ENCODE measurements at regions not wholly inside any gene's neighbourhood (a gene's known extent, or its start where the extent isn't known, plus 50 kb on each side); places are given as distances from the start of the nearest gene placed in this dataset.

DNA sequence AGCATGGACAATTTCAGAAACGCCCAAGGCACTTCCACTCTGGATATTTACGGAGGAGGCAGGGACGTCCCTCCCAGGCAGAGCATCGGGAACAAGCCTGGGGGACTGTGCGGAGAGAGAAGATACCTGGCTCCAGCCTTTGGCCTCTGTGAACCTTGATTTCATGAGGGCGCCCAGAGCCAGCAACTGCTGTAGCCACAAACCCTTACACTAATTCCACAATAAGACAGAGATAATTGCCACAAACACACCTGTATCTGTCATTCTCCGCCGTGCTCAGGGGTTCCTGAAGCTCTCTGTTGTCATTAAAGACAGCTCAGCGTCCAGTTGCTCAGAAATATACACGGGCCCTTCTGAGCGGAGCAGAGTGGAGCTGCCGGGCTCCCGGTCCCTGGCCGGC is 1292.1 kb downstream of the TBC1D22A start:
- DNase-seq (ENCODE audit: low spot score): no peak

DNA sequence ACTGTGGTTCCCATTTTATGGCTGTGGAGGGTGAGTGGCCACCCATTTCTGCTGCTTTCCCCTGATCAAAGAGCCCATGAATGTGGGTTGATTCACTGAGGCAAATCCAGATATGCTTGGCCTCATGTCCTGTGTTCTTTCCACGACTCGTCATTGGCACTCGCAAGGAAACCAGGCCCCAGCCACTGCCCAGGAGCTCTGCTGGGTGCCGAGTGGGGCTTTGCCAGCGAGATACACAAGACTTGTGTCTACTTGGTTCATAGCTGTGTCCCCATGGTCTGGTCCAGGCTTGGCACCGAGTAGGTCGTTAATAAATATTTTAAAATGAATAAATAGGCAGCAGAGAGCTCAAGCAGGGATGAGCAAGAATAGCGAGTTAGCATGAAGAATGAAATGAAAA is 1291.5 kb downstream of the TBC1D22A start:
- no peak for DNase-seq (ENCODE audit: low spot score)

- DNase-seq (ENCODE audit: low spot score): peak; percentile 24
These were observed 1291.0 kb downstream of the TBC1D22A start for GRCh38 chr22:48053486-48053885.

DNA sequence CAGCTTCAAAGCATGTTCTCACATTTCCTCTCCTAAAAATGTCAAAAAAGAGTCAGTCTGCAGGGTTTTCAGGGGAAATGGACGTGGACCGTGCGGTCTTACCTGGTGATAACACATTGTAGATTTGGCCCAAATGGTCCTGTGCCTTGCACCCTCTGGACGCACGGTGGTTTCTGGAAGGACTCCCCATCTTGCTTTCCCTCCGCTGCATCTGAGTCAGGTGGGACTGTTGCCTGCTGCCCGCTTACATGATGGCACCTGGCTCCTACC is 1290.1 kb downstream of the TBC1D22A start:
- no peak for DNase-seq (ENCODE audit: low spot score)

DNA sequence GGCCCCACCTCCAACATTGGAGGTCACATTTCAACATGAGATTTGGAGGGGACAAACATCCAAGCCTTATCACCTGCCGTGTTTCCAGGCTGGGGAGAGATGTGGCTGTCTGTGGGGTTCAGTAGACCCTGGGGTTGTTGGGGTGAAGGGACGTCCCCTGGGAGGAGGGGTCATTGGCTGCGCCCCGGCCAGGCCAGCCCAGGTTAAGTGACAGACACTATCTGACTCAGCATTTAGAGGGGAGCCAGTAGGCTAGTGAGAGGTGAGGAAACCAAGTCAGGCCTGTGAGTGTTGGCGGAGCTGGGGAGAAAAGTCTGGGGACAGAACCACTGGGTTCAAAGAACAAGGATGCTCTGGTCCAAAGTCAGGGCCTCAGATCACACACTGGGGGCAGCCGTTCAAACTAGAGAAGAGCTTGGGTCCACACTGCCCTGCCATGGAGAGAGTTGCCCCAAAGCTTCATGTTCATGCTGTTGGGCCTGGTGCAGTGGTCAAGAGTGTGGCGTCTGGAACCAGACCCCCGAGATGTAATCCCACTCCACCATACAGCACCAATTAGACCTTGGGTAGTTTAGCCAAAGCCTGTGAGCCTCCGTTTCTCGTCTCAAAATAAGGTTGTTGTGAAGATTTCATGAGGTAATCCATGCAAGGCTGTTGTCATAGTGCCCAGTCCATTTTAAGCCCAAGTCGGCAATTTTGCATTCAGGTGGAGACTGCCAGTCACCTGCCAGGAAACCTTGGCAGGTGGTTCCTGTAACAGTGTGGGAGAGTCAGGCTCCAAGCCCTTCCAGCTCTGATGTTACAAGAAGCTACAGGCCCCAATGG is 1289.6 kb downstream of the TBC1D22A start:
- no peak for DNase-seq (ENCODE audit: low spot score)

DNA sequence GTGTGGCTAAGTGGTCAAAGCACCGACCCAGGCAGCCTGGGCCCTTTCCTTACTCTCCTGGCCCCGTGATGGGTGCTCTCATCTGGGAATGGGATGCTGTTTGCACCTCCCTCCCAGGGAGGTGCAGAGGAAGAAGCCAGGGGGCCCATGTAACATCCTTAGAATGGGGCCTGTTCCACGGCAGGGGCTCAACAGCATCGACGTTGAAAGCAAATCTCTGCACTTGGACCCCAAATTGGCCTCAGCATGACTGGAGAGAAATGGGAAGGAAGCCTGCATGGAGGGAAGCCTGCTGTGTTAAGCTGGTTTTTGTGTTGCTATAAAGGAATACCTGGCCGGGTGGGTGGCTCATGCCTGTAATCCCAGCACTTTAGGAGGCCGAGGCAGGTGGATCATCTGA is 1288.4 kb downstream of the TBC1D22A start:
- no peak for DNase-seq (ENCODE audit: low spot score)

- DNase-seq (ENCODE audit: low spot score): no peak
These were observed 1286.7 kb downstream of the TBC1D22A start for GRCh38 chr22:48049116-48049515.

DNA sequence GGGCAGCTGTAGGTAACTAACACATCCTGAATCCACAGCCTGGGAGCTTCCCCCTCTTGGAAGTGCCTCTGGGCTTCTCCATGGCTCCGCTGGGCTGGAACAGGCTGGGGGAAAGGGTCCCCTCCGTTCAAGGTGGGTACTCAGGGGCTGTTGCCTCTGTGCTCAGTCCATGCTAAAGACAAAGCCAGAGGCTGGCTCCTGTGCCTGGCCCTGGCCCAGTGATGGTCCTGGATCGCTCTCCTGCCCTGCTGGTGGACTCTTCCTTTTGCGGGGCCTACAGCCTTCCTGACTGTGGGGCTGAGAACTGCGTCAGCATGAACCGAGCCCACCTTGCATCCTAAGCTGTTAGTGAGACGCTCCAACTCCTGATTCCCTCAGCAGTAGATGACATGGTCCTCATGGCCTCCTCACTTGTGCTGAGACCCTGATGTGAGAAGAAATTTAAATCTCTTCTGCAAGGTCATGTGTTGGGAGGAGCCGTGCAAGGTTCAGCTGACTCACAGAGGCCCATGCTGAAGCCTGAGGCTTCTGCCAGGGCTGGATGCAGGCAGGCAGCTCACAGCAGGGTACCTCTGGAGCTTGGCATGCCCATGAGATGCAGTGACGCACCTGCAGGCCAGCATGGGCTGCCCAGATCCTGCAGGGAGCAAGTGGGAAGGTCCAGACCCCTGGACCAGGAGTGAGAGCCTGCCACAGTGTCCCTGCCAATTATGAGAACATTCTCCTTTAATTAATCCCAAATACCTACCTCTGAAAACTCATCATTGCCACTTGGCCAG is 1285.5 kb downstream of the TBC1D22A start:
- no peak for DNase-seq (ENCODE audit: low spot score)

DNA sequence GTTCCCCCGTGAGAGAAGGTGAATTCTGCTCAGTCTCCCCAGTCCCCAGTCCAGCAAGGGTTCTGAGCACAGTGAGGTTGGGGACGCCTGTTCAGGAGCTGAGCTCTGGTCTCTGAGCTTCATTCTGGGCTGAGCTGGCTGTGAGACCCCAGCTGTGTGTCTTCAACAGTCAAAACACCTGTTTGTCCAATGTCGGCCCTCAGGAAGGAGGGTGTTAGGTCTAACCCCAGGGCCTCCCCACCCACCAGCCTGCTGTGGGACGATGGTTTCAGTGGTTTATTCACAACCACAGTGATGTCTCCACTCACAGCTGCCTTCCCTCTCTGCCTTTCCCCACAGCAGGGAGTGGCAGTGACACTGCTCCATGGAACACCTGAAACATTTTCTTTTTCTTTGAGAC is 1282.9 kb downstream of the TBC1D22A start:
- DNase-seq (ENCODE audit: low spot score): no peak

DNA sequence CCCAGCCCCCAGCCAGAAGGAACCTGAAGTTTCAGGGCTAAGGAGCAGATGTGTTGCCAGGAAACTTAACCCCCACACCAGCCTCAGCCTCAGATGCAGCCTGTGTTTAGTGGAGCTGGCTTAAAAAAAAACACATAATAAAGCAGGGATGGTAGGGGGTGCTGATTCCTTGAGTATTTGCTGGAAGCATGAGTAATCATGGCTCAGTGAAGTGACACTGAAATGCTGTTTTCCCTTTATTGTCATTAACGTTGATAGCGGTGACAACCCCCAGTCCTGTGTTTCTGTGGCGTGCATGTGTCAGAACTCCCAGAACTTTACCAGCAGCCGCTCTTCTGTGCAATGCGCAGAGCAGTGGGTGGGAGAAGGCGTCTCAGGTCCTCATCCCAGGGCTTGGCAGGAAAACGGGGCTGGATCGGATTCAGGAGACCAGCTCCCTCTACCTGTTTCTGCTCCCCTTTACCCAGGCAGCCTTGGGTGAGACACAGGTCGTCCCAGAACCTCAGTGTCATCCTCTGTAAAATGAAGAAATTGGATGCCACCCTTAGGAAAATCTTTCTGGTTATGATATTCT is 1282.1 kb downstream of the TBC1D22A start:
- peak; percentile 17 for DNase-seq (ENCODE audit: low spot score)

DNA sequence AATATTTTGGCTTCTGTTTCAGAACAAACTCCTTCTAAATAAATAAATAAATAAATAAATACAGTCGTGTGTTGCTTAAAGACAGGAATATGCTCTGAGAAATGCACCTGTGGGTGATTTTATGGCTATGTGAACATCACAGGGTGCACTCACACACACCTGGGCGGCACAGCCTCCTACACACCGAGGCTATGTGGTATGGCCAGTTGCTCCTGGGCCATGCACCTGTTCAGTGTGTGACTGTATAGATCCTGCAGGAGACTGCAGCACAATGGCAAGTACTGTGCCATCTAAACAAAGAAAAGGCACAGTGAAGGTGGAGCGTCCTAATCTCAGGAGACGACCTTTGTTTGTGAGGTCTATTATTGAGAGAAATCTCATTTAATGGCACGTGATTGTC is 1281.1 kb downstream of the TBC1D22A start:
- DNase-seq (ENCODE audit: low spot score): no peak

DNA sequence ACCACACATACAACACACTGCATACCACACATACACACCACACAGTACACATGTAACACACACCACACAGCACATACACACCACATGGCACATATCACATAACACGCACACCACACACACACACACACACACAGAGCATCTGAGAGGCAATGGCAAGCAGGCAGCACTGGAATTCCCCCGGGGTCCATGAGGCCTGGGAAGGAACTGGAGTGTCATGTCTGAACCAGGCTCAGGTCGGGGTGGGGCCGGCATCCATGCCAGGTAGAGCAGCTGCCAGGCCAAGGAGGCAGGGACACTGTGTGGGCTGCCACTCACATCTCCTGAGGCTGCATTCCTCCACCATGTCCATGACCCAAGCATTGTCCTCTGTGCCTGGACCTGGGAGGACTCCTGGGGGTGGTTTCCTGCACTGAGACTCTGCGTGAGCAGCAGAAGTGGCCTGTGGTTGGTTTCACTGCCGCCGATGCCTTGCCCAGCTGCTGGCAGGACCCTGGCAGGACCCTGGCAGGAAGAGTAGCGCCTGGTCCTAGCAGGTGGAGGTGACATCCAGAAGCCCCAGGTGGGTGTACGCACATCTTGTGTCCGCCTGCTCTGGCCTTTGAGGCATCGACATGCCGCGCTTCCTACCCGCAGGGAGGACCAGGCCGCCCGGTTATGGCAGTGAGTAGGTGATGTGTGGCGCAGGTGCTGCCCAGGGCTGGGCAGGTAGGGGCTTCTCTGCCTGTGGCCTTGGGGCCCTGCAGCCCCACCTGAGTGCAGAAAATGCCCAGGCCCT is 1280.4 kb downstream of the TBC1D22A start:
- DNase-seq (ENCODE audit: low spot score): no peak

DNA sequence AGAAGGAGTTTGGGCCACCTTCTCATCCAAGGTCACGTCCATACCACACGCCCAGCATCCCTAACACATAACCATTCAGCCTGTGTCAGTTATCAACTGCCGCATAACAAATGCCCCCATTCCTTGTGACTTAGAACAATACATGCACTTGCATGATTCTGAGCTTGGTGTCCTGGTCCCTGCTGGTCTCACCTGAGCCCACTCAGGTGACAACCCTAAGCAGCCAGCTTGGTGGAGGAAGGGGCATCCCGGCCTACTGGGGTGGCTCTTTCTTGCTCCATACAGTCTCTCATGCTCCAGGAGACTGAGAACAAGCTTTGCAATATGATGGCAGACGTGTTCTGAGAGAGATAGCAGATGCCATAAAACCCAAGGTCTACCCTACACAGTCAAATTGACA is 1276.9 kb downstream of the TBC1D22A start:
- DNase-seq (ENCODE audit: low spot score): no peak

GRCh38 chr22:48037618-48038017 is 1275.2 kb downstream of the TBC1D22A start:
- no peak for DNase-seq (ENCODE audit: low spot score)

DNA sequence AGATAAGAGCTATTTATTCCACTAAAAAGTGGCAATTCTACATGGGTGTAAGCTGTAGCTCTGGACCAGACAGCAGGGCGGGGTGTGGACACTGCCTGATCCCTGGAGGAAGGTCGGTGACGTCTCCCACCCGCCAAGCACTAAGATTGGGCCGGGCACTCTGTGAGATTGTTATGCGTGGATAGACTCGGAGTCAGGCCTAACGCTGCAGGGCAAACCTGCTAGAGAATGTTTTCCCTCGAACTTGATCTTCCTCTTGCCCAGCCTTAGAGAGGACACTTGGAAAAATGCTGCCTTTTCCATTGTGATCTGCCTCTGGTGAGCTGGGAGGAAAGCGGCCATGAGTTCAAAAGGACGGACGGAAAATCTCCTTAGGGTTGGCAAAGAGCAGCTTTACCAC is 1273.4 kb downstream of the TBC1D22A start:
- DNase-seq (ENCODE audit: low spot score): no peak

DNA sequence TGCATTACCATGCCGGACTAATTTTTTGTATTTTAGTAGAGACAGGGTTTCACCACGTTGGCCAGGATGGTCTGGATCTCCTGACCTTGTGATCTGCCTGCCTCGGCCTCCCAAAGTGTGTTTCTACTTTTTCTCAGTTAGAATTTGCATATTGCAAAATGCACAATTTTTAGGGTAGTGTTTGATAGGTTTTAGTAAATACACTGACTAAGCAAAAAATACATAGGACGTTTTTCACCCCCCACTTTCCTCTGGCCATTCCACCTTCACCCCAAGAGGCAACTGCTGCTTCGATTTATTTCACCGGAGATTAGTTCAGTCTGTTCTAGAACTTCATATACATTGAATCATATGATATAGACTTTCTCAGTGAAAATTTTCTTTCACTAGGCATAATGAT is 1269.1 kb downstream of the TBC1D22A start:
- DNase-seq (ENCODE audit: low spot score): no peak

- DNase-seq (ENCODE audit: low spot score): no peak
These were observed 1262.6 kb downstream of the TBC1D22A start for GRCh38 chr22:48025096-48025495.

- no peak for DNase-seq (ENCODE audit: low spot score)
These were observed 1259.5 kb downstream of the TBC1D22A start for GRCh38 chr22:48021991-48022401.

DNA sequence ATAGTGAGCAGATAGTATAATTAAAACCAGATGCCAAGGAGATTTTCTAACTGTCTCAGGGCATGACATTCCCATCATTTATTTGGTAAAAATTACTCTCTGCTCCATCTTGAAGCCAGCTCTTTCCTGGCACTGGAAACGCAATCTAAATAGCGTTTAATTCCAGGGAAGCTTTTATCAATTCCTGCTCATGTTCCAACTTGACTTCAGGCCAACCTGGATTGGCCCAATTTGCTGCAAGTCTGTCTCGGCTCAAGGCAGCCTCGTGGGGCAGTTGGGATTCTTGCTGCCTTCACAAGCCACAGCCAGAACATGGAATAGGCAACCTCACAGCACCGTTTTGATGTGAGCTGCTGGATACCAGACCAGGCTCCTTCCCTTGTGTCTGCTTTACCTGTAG is 1255.9 kb downstream of the TBC1D22A start:
- DNase-seq (ENCODE audit: low spot score): no peak

- no peak for DNase-seq (ENCODE audit: low spot score)
These were observed 1253.3 kb downstream of the TBC1D22A start for GRCh38 chr22:48015701-48016100.

DNA sequence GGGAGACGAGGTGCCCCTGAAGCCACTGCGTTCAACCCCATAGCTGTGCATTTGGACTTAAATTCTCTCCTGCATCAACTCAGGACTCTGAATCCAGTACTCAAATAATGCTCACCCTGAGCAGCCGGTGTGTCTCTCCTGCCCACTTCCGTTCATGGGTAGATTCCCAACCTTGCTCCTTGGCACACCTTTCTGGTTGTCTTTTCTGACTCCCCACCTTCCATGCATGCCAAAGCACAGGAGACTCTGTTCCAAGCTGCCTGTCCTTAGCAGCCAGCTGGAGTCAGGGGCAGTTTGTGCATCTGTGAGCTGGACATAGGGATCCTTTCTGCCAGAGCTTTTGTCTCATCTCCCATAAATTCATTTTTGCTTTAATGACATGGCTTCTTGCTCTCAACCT is 1242.5 kb downstream of the TBC1D22A start:
- no peak for DNase-seq (ENCODE audit: low spot score)

DNA sequence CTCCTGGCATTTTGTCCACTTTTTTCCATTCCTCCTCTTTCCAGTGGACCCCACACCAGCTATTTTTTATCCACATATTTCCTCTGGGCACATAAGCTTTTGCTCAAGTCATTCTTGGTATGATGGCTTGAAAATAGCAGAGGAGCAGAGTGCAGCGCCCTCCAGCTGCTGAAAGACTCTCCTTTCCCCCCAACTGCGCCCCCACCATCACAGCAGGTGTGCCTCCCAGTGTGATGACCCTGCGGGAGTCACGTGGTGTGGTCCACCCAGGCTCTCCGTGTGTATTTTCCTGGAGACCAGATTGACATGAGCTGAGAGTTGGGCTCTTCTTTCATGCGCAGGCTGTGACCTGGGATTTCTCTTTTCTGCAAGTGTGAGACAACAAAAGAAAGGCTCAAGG is 1241.6 kb downstream of the TBC1D22A start:
- no peak for DNase-seq (ENCODE audit: low spot score)

DNA sequence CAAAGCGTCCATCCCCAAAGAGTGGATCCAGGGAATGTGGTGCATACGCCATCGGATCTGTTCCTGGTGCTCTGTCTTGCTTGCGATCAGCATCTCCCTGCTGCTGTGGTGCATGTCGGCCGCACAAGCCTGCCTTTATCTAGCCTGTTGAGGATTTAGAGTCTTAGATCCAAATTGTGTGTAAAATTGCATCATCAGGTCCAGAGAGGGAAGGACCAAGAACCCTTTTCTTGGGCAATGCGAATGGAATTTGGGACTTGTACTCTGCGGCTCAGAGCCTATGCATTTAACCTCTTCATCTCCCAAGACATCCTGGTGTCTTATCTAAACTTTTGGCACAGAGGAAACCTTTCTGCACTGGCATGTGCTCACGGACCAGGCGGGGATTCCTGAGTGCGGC is 1238.7 kb downstream of the TBC1D22A start:
- no peak for DNase-seq (ENCODE audit: low spot score)
